OCI-LY1 (cell line): ENCODE measurements at regions not wholly inside any gene's neighbourhood (a gene's known extent, or its start where the extent isn't known, plus 50 kb on each side); places are given as distances from the start of the nearest gene placed in this dataset.

Experiments used
- H2AFZ ChIP-seq: fragments of 200-600 bp; sonication (generic), shearing (Covaris generic); 2 replicates; pipeline ENCODE4 v1.6.0; 2014; ENCODE audit warnings: antibody characterized with exemption, mild to moderate bottlenecking, low read length
- H3F3A ChIP-seq: fragments of 200-600 bp; sonication (generic), shearing (Covaris generic); 2 replicates; pipeline ENCODE4 v1.6.0; 2014; ENCODE audit warnings: mild to moderate bottlenecking, antibody characterized with exemption, low read length, moderate library complexity; ENCODE audit not compliant: insufficient read depth
- H3K27ac ChIP-seq: fragments of 200-600 bp; sonication (generic); 2 replicates; pipeline ENCODE4 v1.5.1; 2014; ENCODE audit warnings: low read length, mixed run types, mild to moderate bottlenecking, low read depth; ENCODE audit not compliant: poor library complexity, severe bottlenecking
- H3K27me3 ChIP-seq: fragments of 200-600 bp; sonication (generic); 2 replicates; pipeline ENCODE4 v1.6.0; 2014; ENCODE audit warnings: antibody characterized with exemption, mild to moderate bottlenecking, low read length, moderate library complexity; ENCODE audit not compliant: insufficient read depth
- H3K36me3 ChIP-seq: fragments of 200-600 bp; sonication (generic); 2 replicates; pipeline ENCODE4 v1.6.1; 2014; ENCODE audit warnings: mild to moderate bottlenecking, antibody characterized with exemption, low read length, moderate library complexity, mixed read lengths; ENCODE audit not compliant: insufficient read depth
- H3K4me1 ChIP-seq: fragments of 200-600 bp; sonication (generic); 2 replicates; pipeline ENCODE4 v1.5.1; 2014; ENCODE audit warnings: mild to moderate bottlenecking, low read length, moderate library complexity; ENCODE audit not compliant: insufficient read depth, severe bottlenecking
- H3K4me2 ChIP-seq: fragments of 200-600 bp; sonication (generic), shearing (Covaris generic); 2 replicates; pipeline ENCODE4 v1.6.1; 2014; ENCODE audit warnings: low read length
- H3K4me3 ChIP-seq: fragments of 200-600 bp; sonication (generic); 2 replicates; pipeline ENCODE4 v1.5.1; 2014; ENCODE audit warnings: low read length, low read depth, mild to moderate bottlenecking, mixed read lengths; ENCODE audit not compliant: poor library complexity, severe bottlenecking
- H3K79me2 ChIP-seq: fragments of 200-600 bp; shearing (Covaris generic); 2 replicates; pipeline ENCODE4 v1.6.1; 2016; ENCODE audit warnings: mixed run types, low read length, mixed read lengths; ENCODE audit not compliant: insufficient read depth
- H3K9ac ChIP-seq: fragments of 200-600 bp; sonication (generic), shearing (Covaris generic); 2 replicates; pipeline ENCODE4 v1.6.1; 2014; ENCODE audit warnings: mild to moderate bottlenecking, low read length, mixed read lengths
- H3K9me2 ChIP-seq: fragments of 200-600 bp; sonication (generic), shearing (Covaris generic); 2 replicates; pipeline ENCODE4 v1.6.1; 2014; ENCODE audit warnings: low read depth, mild to moderate bottlenecking, low read length, mixed read lengths
- H3K9me3 ChIP-seq: fragments of 200-600 bp; shearing (Covaris generic); 2 replicates; pipeline ENCODE4 v1.6.1; 2014; ENCODE audit warnings: low read length, mixed read lengths
- H4K20me1 ChIP-seq: fragments of 200-600 bp; sonication (generic), shearing (Covaris generic); 2 replicates; pipeline ENCODE4 v1.6.0; 2016; ENCODE audit warnings: mild to moderate bottlenecking, low read length; ENCODE audit not compliant: insufficient read depth
- CTCF ChIP-seq: fragments of 200-600 bp; sonication (generic), shearing (Covaris generic); IDR thresholded peaks from 2 replicates; pipeline ENCODE4 v1.5.1; 2017; ENCODE audit warnings: mild to moderate bottlenecking, antibody characterized with exemption, low read length, moderate library complexity, mixed read lengths
- EZH2 ChIP-seq: fragments of 200-600 bp; sonication (generic), shearing (Covaris generic); IDR thresholded peaks from 2 replicates; pipeline ENCODE4 v1.8.0; 2017; ENCODE audit warnings: borderline replicate concordance, mixed run types, mild to moderate bottlenecking, antibody characterized with exemption, low read length, moderate library complexity, mixed read lengths

GRCh38 chr6:1547785-1548184 lies 61.9 kb upstream of the FOXC1 start:
- TF ChIP-seq EZH2, result no peak
- TF ChIP-seq CTCF, result no peak
- Histone ChIP-seq H3K27me3 (no peaks in the 10 kb centered on the region), H3K4me1 (no peaks in the 10 kb centered on the region), H3K9me2 (no peaks in the 10 kb centered on the region), H3F3A (no peaks in the 10 kb centered on the region), H3K4me2 (no peak overlapping the region), H3K4me3 (no peak overlapping the region), H3K9ac (no peak overlapping the region), H3K79me2 (no peaks in the 10 kb centered on the region), H3K27ac (no peak overlapping the region), H2AFZ (no peak overlapping the region), H4K20me1 (no peaks in the 10 kb centered on the region), H3K36me3 (no peaks in the 10 kb centered on the region), H3K9me3 (no peaks in the 10 kb centered on the region)

- H3K79me2 ChIP-seq, result no peaks in the 10 kb centered on the region
- no peaks in the 10 kb centered on the region for H3K36me3 ChIP-seq
- no peaks in the 10 kb centered on the region for H3K9me3 ChIP-seq
- no peaks in the 10 kb centered on the region for H3K27me3 ChIP-seq
- TF ChIP-seq CTCF, result no peak
- TF ChIP-seq EZH2, result no peak
- H4K20me1 ChIP-seq, result no peaks in the 10 kb centered on the region
- no peaks in the 10 kb centered on the region for H3K4me1 ChIP-seq
- no peak overlapping the region for H3K9ac ChIP-seq
- H3F3A ChIP-seq, result no peaks in the 10 kb centered on the region
- H3K9me2 ChIP-seq, result no peaks in the 10 kb centered on the region
- no peak overlapping the region for H3K4me3 ChIP-seq
- no peak overlapping the region for H3K4me2 ChIP-seq
- H3K27ac ChIP-seq, result no peak overlapping the region
- no peak overlapping the region for H2AFZ ChIP-seq
These were observed 58.5 kb upstream of the FOXC1 start for GRCh38 chr6:1551249-1551648.

GRCh38 chr6:1552296-1552761 lies 57.4 kb upstream of the FOXC1 start:
- no peak overlapping the region for H3K4me2 ChIP-seq
- H4K20me1 ChIP-seq, result no peaks in the 10 kb centered on the region
- H3K36me3 ChIP-seq, result no peaks in the 10 kb centered on the region
- no peaks in the 10 kb centered on the region for H3F3A ChIP-seq
- H3K9ac ChIP-seq, result no peak overlapping the region
- no peak overlapping the region for H3K27ac ChIP-seq
- no peak overlapping the region for H2AFZ ChIP-seq
- H3K9me3 ChIP-seq, result no peaks in the 10 kb centered on the region
- H3K4me3 ChIP-seq, result no peak overlapping the region
- TF ChIP-seq CTCF (peak; percentile 48), EZH2 (no peak)
- no peaks in the 10 kb centered on the region for H3K79me2 ChIP-seq
- H3K4me1 ChIP-seq, result no peaks in the 10 kb centered on the region
- no peaks in the 10 kb centered on the region for H3K27me3 ChIP-seq
- no peaks in the 10 kb centered on the region for H3K9me2 ChIP-seq
